Activated CD4-positive, alpha-beta T cell treated with anti-CD3 and anti-CD28 coated beads, Interleukin-2, amount 50 U/mL, for 4 hours (primary cell): ENCODE measurements at regions not wholly inside any gene's neighbourhood (a gene's known extent, or its start where the extent isn't known, plus 50 kb on each side); places are given as distances from the start of the nearest gene placed in this dataset.
"Not testable (repeated sequence)": the region's sequence is repeated elsewhere in the genome, so short reads cannot be mapped to it uniquely, and the experiment has no call there.

Experiments used
- DNase-seq, 2 experiments: peaks; one replicate each; pipeline ENCODE4 v3.0.0-alpha.2; 2020

GRCh38 chr1:222054416-222054815 lies 312.5 kb upstream of the DUSP10 start:
- no peak for DNase-seq

DNA sequence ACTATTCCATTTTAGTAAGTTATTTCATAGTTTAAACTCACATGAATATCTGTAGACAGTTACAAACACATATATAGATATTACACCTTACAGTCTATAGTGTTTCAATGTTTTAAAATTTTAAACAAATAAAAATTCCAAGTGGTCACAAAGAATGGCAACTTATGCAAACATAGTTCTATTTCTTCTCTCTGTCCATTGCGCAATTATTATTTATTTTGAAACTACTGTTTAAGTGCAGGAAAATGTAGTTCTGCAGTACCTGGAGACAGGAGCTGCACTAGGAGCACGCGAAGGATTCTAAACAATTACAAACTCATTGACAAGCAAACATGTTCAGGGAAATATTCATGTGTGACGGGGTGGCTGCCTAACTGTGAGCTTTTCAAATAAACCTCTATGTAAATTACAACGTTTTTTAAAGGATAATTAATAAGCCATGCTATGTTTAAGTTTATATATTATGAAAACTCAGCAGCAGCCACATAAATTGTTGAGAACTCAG lies 312.0 kb upstream of the DUSP10 start:
- DNase-seq, result no peak

GRCh38 chr1:222051311-222051710 lies 309.4 kb upstream of the DUSP10 start:
- DNase-seq, result not testable (repeated sequence)

DNA sequence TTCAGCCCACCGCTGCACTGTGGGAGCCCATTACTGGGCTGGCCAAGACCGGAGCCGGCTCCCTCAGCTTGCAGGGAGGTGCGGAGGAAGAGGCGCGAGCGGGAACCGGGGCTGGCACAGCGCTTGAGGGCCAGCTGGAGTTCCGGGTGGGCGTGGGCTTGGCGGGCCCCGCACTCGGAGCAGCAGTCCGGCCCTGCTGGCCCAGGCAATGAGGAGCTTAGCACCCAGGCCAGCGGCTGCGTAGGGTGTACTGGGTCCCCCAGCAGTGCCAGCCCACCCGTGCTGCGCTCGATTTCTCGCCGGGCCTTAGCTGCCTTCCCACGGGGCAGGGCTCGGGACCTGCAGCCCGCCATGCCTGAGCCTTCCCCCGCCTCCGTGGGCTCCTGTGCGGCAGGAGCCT lies 307.8 kb upstream of the DUSP10 start:
- not testable (repeated sequence) for DNase-seq

DNA sequence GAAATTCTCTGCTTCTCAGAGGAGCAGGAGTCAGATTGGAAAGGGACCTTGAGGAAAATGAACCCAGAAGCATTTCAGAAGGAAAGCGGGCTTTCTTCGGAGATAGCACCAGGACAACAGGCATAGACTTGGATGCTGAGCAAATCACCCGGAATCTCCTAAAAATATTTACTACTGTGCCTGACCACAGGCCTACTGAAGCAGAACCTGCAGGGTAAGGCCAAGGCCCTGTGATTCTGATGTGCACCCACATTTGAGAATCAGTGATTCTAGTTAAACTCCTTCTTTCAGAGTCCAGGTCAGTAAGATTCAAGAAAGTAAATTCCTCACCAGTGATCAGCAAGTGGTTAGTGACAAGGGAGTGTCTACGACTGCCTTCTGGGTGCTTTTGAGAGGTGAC lies 307.3 kb upstream of the DUSP10 start:
- DNase-seq, result no peak

DNA sequence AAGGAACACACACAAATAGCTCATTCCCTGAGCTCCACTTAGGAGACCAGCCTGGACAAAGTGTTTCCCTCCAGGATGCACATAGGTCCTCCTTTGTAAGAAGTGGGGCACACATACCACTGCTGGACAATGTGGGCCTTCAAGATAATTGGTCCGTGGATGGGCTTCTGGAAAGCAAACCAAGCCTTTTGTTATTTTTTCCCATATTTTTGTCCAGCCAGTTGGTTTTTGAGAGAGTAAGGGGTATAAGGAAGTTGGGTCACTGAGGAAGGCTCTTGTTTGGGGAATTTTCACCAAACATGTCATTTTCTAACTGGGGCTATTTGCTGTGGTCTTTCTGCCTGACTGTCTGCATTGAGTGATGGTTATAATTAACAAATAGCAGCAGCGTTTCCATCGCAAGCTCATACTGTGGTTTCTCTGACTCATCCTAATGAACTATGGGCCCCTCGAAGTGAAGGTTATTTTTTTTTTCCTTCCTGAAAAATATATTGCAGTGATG lies 306.3 kb upstream of the DUSP10 start:
- no peak for DNase-seq

DNA sequence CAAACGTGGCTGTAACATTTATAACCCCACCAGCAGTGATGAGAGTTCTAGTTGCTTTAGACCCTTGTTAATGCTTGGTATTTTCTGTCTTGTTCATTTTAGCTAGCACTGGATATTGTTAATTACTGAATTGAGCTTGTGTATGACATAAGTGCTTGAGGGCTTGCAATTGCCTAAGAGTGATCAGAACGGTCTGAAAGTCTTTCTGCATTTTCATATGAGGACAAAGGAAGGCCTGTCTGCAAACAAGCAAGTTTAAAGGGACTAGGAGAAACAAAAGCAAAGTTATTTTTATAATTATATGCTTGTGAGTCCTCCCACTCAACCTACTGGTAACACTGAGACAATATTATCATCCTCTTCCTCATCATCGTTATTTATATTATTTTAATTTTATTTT lies 305.5 kb upstream of the DUSP10 start:
- DNase-seq, result no peak

DNA sequence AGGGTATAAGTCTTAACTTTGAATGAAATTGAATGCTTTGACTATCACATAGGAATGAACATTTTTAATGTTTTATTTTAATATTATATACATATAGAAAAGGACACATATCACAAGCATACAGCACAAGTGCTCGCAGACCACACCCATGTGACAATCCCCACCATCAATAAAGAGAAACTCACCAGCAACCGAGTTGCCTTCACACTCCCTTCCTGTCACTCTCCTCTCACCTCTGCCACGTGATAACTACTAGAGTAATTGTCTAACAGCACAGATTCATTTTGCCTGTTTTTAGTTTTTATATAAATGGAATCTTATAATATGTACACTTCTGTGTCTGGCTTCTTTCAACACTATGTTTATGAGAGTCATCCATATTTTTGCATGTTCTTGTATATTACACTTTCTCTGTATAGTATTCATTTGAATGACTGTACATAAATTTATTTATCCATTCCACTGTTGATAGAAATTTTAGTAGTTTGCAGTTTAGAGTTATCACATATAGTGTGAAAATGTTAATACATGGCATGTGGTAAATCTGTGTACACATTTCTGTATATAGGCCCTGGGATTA lies 304.9 kb upstream of the DUSP10 start:
- DNase-seq, result no peak

GRCh38 chr1:222045786-222046185 lies 303.9 kb upstream of the DUSP10 start:
- no peak for DNase-seq

DNA sequence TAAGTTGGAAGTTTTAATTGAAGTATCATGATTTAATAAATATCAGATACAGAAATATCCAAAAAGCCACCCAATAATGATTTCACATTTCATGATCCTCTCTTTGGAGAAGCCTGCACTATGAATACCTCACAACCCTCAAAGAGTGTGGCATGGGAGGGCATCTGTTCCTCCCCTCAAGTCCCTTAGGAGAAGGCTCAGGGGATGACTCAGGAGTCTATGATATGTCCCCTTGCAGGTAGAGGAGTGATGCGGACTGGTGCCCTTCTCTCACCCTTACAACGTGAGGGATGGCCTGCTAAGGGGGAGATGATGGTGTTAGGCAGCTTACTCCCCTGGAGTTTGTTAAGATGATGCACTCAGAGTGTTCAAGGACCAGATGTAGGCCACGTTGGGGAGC lies 303.3 kb upstream of the DUSP10 start:
- no peak for DNase-seq

GRCh38 chr1:222043444-222044292 lies 301.8 kb upstream of the DUSP10 start:
- DNase-seq, result no peak

DNA sequence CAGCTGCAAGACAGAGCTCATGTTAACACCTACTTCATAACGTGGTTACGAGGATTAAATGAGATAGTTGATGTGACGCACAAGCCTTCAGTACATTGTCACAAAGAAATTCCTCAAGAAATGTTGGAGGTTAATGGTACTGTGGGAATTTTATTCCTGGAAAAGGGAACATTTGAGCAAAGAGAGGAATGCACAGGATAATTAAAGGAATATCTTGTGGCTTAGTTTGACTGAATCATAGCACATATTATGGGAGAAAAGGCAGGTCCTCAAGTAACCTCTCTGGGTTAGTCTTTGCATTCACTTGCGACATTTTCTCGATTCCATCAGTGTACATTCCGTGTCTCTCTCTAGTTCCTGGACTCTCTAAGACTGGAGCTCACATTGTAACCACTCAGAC lies 300.2 kb upstream of the DUSP10 start:
- DNase-seq, result no peak

- no peak for DNase-seq
Observed at GRCh38 chr1:222040955-222041354, 299.1 kb upstream of the DUSP10 start.

- DNase-seq, result no peak
Observed at GRCh38 chr1:222040121-222040805, 298.4 kb upstream of the DUSP10 start.

GRCh38 chr1:222038971-222039370 lies 297.1 kb upstream of the DUSP10 start:
- DNase-seq, result no peak

DNA sequence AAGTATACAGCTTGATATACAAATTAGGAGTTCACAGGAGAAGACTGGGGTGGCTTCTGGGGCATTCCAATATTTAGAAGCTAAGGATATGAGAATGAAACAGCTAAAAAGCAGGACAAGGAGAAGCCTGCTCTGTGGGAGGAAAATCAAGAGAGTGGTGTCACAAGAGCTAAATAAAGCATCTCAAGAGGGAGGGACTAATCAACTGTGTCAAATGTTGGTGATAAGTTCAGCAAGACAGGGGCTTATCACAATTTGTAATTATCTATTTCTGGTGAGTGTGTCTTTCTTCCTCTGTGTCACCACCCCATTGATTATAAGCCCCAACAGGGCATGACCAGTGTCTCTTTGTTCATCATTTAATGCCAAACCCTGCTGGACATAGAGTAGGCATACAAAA lies 295.8 kb upstream of the DUSP10 start:
- DNase-seq, result no peak

DNA sequence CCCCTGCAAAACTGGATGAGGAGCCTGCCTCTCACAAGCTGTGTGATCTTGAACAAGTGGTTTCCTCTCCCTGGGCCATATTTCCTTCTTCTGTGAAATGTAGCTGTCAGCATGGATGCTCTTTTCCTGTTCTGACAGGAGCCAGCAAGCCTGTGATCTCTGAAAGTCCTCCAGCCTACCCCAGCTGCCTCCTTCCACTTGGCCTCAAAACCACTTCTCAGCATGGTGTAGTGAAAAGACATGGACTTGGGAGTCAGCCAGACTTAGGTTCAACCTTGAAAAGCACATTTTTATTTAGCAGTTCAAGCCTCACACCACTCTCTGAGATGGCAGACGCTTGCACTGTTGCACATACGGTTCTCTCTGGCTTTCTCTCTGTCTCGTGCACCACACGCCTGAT lies 292.9 kb upstream of the DUSP10 start:
- no peak for DNase-seq

DNA sequence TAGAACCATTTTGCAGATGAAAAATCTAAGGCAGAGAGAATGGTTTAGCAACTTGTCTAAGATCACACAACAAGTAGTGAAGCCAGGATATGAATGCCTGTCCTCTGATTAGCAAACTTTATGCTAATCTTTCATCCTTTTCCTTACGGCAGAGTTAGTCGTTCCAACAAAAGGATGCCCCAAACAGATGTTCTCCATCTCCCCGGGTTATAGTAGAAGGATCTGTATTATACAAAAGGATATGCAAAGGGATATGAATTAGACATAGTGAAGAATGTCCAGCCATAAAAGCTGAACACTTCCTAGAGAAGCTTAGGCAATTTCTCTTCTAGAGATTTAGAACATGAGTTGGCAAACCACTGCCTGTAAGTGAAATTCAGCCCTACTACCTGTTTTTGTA lies 291.6 kb upstream of the DUSP10 start:
- DNase-seq, result no peak

DNA sequence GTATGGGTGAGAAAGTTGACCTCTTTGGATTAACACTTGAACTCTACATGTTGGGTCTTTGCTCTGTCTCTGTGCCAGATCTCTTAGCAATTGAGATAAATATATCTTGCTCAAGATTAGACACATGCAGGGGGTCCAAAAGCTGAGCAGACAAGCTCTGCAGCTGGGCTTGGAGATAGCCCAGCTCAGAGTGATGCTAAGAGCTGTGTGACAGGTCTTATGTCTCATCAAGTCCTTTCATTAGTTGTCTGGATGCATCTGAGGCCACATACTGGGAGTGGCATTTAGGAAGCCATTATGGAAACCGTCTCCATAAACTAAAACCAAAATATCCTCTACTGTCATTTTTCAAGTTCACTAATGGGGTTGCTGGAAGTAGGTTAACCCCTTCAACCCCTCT lies 289.4 kb upstream of the DUSP10 start:
- DNase-seq, result no peak

DNA sequence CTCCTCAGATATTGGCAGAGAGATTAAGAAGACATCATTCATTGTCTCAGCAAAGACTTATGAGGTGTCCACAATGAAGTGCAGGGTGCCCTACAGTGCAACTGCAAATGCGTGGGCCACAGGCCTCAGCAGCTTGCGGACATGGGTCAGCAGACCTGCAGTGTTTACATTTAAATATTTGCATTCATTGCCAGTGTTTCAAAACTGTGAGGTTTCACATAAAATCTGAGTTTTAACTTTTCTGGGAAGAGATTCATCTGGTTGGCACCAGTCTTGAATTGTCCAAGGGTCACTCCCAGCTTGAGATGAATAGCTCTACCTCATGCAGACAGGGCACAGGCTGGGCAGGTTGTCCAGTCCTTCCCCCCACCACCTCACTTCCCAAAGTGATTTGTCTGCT lies 286.8 kb upstream of the DUSP10 start:
- no peak for DNase-seq

DNA sequence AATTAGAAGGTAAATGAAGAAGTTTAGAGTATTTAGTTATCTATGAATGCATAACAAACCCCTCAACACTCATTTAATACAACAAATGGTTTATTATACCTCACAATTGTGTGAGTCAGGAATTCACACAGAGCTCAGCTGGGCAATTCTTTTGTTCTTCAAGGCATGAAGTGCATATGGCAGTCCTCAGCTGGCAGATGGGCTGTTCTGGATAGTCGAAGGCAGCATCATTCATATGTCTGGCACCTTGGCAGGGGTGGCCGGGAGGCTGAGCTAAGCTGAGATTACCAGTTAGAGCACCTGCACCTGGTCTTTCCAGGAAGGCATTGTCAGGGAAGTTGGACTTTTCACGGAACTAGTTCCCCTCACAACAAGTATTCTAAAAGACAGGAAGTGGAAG lies 286.2 kb upstream of the DUSP10 start:
- no peak for DNase-seq

DNA sequence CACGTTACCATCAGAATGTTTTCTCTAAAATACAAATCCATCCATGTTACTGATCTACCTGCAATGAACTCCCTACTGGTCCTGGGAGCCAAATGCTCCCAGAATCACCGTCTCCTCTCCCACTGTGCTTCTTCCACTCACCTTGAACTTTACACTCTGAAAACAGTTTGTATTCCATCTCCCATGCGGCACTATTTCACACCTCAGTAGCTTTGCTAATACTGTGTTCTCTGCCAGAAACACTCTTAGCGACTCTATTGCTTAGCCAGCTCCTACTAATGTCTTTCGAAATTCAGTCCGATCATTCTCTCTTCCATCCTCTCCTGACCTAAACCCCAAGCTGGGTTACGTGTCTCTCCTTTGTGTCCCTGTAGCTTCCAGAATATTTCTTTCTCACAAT lies 284.4 kb upstream of the DUSP10 start:
- no peak for DNase-seq

GRCh38 chr1:222023025-222023424 lies 281.1 kb upstream of the DUSP10 start:
- DNase-seq, result no peak

- DNase-seq, result no peak
Observed at GRCh38 chr1:222021129-222021528, 279.2 kb upstream of the DUSP10 start.
